ENCODE measurements at regions not wholly inside any gene's neighbourhood (a gene's known extent, or its start where the extent isn't known, plus 50 kb on each side); places are given as distances from the start of the nearest gene placed in this dataset.

GRCh38 chr10:90571481-90572258 is 286.2 kb downstream of the HTR7 start:
- TF ChIP-seq FOXP2 (optimal IDR thresholded peaks at IDR 0.05; ENCODE audit: control extremely low read depth, extremely low read length, insufficient read depth) (no peak), EZH2 (IDR thresholded peaks at IDR 0.05) (no peak), POLR2AphosphoS5 (IDR thresholded peaks at IDR 0.05; ENCODE audit: borderline replicate concordance, low read depth, low read length) (no peak)
- H3K27ac ChIP-seq: no peak overlapping the region
- H3K9ac ChIP-seq (ENCODE audit: insufficient read length): no peak overlapping the region

GRCh38 chr10:90575125-90575524 is 282.7 kb downstream of the HTR7 start:
- H3K4me3 ChIP-seq: no peak overlapping the region

More at GRCh38 chr10:90571481-90572258, 286.2 kb downstream of the HTR7 start:
- no peaks in the 10 kb centered on the region for H3K9me3 ChIP-seq (ENCODE audit: low read depth, low read length)
- DNase-seq (ENCODE audit: low read depth, low spot score): no peak
- H3K4me3 ChIP-seq: no peak overlapping the region
- no peaks in the 10 kb centered on the region for H3K36me3 ChIP-seq (ENCODE audit: insufficient read depth, low read length)

GRCh38 chr10:90577569-90577968 is 280.3 kb downstream of the HTR7 start:
- DNase-seq (ENCODE audit: low read depth, low spot score): no peak
- Histone ChIP-seq H3K9ac (ENCODE audit: insufficient read length) (no peak overlapping the region), H3K36me3 (ENCODE audit: insufficient read depth, low read length) (no peaks in the 10 kb centered on the region), H3K4me3 (no peak overlapping the region), H3K27ac (no peak overlapping the region), H3K9me3 (ENCODE audit: low read depth, low read length) (no peaks in the 10 kb centered on the region)
- TF ChIP-seq POLR2AphosphoS5 (IDR thresholded peaks at IDR 0.05; ENCODE audit: borderline replicate concordance, low read depth, low read length) (no peak), EZH2 (IDR thresholded peaks at IDR 0.05) (no peak), FOXP2 (optimal IDR thresholded peaks at IDR 0.05; ENCODE audit: control extremely low read depth, extremely low read length, insufficient read depth) (no peak)

More at GRCh38 chr10:90575125-90575524, 282.7 kb downstream of the HTR7 start:
- no peak overlapping the region for H3K9ac ChIP-seq (ENCODE audit: insufficient read length)
- H3K36me3 ChIP-seq (ENCODE audit: insufficient read depth, low read length): no peaks in the 10 kb centered on the region
- DNase-seq (ENCODE audit: low read depth, low spot score): no peak
- H3K27ac ChIP-seq: no peak overlapping the region
- TF ChIP-seq POLR2AphosphoS5 (IDR thresholded peaks at IDR 0.05; ENCODE audit: borderline replicate concordance, low read depth, low read length) (no peak), EZH2 (IDR thresholded peaks at IDR 0.05) (no peak), FOXP2 (optimal IDR thresholded peaks at IDR 0.05; ENCODE audit: control extremely low read depth, extremely low read length, insufficient read depth) (no peak)
- no peaks in the 10 kb centered on the region for H3K9me3 ChIP-seq (ENCODE audit: low read depth, low read length)

- no peak for DNase-seq (ENCODE audit: low read depth, low spot score)
- no peak for TF ChIP-seq EZH2 (IDR thresholded peaks at IDR 0.05)
- no peak for TF ChIP-seq POLR2AphosphoS5 (IDR thresholded peaks at IDR 0.05; ENCODE audit: borderline replicate concordance, low read depth, low read length)
- no peak for TF ChIP-seq FOXP2 (optimal IDR thresholded peaks at IDR 0.05; ENCODE audit: control extremely low read depth, extremely low read length, insufficient read depth)
- Histone ChIP-seq H3K9me3 (ENCODE audit: low read depth, low read length) (no peaks in the 10 kb centered on the region), H3K36me3 (ENCODE audit: insufficient read depth, low read length) (no peaks in the 10 kb centered on the region), H3K27ac (no peak overlapping the region), H3K4me3 (no peak overlapping the region), H3K9ac (ENCODE audit: insufficient read length) (no peak overlapping the region)
These were observed 278.1 kb downstream of the HTR7 start for GRCh38 chr10:90579602-90580242.

GRCh38 chr10:90583416-90583815 is 274.4 kb downstream of the HTR7 start:
- no peak for DNase-seq (ENCODE audit: low read depth, low spot score)

GRCh38 chr10:90587081-90587491 is 270.8 kb downstream of the HTR7 start:
- Histone ChIP-seq H3K36me3 (ENCODE audit: insufficient read depth, low read length) (no peaks in the 10 kb centered on the region), H3K4me3 (no peak overlapping the region), H3K27ac (no peak overlapping the region), H3K9me3 (ENCODE audit: low read depth, low read length) (no peaks in the 10 kb centered on the region), H3K9ac (ENCODE audit: insufficient read length) (no peak overlapping the region)
- no peak for DNase-seq (ENCODE audit: low read depth, low spot score)
- TF ChIP-seq POLR2AphosphoS5 (IDR thresholded peaks at IDR 0.05; ENCODE audit: borderline replicate concordance, low read depth, low read length) (no peak), EZH2 (IDR thresholded peaks at IDR 0.05) (no peak), FOXP2 (optimal IDR thresholded peaks at IDR 0.05; ENCODE audit: control extremely low read depth, extremely low read length, insufficient read depth) (no peak)

More at GRCh38 chr10:90583416-90583815, 274.4 kb downstream of the HTR7 start:
- no peaks in the 10 kb centered on the region for H3K9me3 ChIP-seq (ENCODE audit: low read depth, low read length)
- no peaks in the 10 kb centered on the region for H3K36me3 ChIP-seq (ENCODE audit: insufficient read depth, low read length)
- H3K9ac ChIP-seq (ENCODE audit: insufficient read length): no peak overlapping the region
- no peak overlapping the region for H3K4me3 ChIP-seq
- TF ChIP-seq EZH2 (IDR thresholded peaks at IDR 0.05): no peak
- no peak for TF ChIP-seq FOXP2 (optimal IDR thresholded peaks at IDR 0.05; ENCODE audit: control extremely low read depth, extremely low read length, insufficient read depth)
- TF ChIP-seq POLR2AphosphoS5 (IDR thresholded peaks at IDR 0.05; ENCODE audit: borderline replicate concordance, low read depth, low read length): no peak
- H3K27ac ChIP-seq: no peak overlapping the region

- DNase-seq (ENCODE audit: low read depth, low spot score): no peak
- no peak overlapping the region for H3K4me3 ChIP-seq
- no peaks in the 10 kb centered on the region for H3K36me3 ChIP-seq (ENCODE audit: insufficient read depth, low read length)
- no peaks in the 10 kb centered on the region for H3K9me3 ChIP-seq (ENCODE audit: low read depth, low read length)
- no peak overlapping the region for H3K9ac ChIP-seq (ENCODE audit: insufficient read length)
- no peak for TF ChIP-seq POLR2AphosphoS5 (IDR thresholded peaks at IDR 0.05; ENCODE audit: borderline replicate concordance, low read depth, low read length)
- TF ChIP-seq FOXP2 (optimal IDR thresholded peaks at IDR 0.05; ENCODE audit: control extremely low read depth, extremely low read length, insufficient read depth): no peak
- TF ChIP-seq EZH2 (IDR thresholded peaks at IDR 0.05): no peak
- no peak overlapping the region for H3K27ac ChIP-seq
These were observed 270.3 kb downstream of the HTR7 start for GRCh38 chr10:90587561-90587960.

GRCh38 chr10:90588222-90588621 is 269.6 kb downstream of the HTR7 start:
- no peak for DNase-seq (ENCODE audit: low read depth, low spot score)
- Histone ChIP-seq H3K36me3 (ENCODE audit: insufficient read depth, low read length) (no peaks in the 10 kb centered on the region), H3K27ac (no peak overlapping the region), H3K9ac (ENCODE audit: insufficient read length) (no peak overlapping the region), H3K9me3 (ENCODE audit: low read depth, low read length) (no peaks in the 10 kb centered on the region), H3K4me3 (no peak overlapping the region)
- TF ChIP-seq EZH2 (IDR thresholded peaks at IDR 0.05) (no peak), POLR2AphosphoS5 (IDR thresholded peaks at IDR 0.05; ENCODE audit: borderline replicate concordance, low read depth, low read length) (no peak)
